ENCODE measurements at regions not wholly inside any gene's neighbourhood (a gene's known extent, or its start where the extent isn't known, plus 50 kb on each side); places are given as distances from the start of the nearest gene placed in this dataset.

DNA sequence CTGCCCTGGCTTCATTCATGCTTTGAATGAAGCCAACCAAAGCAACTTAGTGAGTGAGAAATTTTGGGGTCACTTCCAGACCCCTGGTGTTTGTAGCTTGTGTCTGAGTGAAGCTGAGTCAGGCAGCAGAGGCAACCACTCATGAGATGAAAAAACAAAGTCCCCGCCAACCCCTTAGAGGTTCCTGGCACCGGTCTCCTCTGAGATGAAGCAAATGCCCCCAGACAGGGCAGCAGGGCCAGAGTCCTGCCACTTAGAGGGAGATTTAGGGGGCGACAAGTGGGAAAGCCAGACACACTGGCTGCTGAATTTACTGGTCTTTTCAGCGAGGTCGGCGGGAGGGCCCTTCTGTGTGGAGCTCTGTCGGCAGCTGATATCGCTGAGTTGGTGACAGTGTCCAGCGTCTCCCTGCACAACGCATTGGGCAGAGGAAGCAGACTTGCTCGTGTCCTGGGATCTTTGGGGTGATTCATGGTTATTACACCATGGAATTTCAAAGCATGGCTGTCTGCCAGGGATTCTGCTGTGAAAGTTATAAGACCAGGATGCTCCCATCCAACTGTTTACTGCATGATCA is 482.6 kb downstream of the MIAT start:
- TF ChIP-seq, protein P1, sequence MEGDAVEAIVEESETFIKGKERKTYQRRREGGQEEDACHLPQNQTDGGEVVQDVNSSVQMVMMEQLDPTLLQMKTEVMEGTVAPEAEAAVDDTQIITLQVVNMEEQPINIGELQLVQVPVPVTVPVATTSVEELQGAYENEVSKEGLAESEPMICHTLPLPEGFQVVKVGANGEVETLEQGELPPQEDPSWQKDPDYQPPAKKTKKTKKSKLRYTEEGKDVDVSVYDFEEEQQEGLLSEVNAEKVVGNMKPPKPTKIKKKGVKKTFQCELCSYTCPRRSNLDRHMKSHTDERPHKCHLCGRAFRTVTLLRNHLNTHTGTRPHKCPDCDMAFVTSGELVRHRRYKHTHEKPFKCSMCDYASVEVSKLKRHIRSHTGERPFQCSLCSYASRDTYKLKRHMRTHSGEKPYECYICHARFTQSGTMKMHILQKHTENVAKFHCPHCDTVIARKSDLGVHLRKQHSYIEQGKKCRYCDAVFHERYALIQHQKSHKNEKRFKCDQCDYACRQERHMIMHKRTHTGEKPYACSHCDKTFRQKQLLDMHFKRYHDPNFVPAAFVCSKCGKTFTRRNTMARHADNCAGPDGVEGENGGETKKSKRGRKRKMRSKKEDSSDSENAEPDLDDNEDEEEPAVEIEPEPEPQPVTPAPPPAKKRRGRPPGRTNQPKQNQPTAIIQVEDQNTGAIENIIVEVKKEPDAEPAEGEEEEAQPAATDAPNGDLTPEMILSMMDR (IDR thresholded peaks at IDR 0.05; ENCODE audit: low read length) = no peak
- TF ChIP-seq EZH2 (optimal IDR thresholded peaks at IDR 0.05; ENCODE audit: low read depth, low read length) = no peak

All from MM.1S (cell line).